Left cardiac atrium (tissue), 4 donors: ENCODE measurements at regions not wholly inside any gene's neighbourhood (a gene's known extent, or its start where the extent isn't known, plus 50 kb on each side); places are given as distances from the start of the nearest gene placed in this dataset.

Source experiments
- ATAC-seq, 2 donors: fragments of 200-7000 bp; cut with Tn5 transposase; one replicate each; pipeline ENCODE4 v1.9.1; 2020; ENCODE audit warnings: mild to moderate bottlenecking in 2 of 2, moderate library complexity in 2 of 2
- DNase-seq: peaks from one replicate; pipeline ENCODE4 v3.0.0-alpha.2; 2020
- intact Hi-C, 2 donors: fragments of 100-400 bp; cut with DNase I; formaldehyde crosslinking; loops; one replicate each; pipeline versions ENCODE4 v1.14.1 to v1.15.1; 2022 to 2023
- donor health status: DM: no; HTN: yes; CAD: no.
- donor health status: DM: no; HTN: yes; CAD: no; lungs with severe emphysema.
- donor health status: DM: yes; HTN: yes; CAD: no.
- donor health status: Dilated cardiomyopathy.

GRCh38 chr9:108212184-108212583 lies 643.6 kb downstream of the ACTL7B start:
- ATAC-seq (no peak), DNase-seq (peak; percentile 40)
- intact Hi-C loops: no loop called here

- intact Hi-C loops: no loop called here
- DNase-seq: no peak
- ATAC-seq: no peak
Observed at GRCh38 chr9:108211411-108211955, 644.3 kb downstream of the ACTL7B start.

GRCh38 chr9:108209132-108209685 lies 646.6 kb downstream of the ACTL7B start:
- DNase-seq: no peak
- intact Hi-C loops: no loop called here
- ATAC-seq: no peak

GRCh38 chr9:108207561-108208165 lies 648.1 kb downstream of the ACTL7B start:
- DNase-seq: no peak
- no peak for ATAC-seq
- intact Hi-C loops: no loop called here

GRCh38 chr9:108205276-108205675 lies 650.5 kb downstream of the ACTL7B start:
- intact Hi-C loops: no loop called here
- DNase-seq (no peak), ATAC-seq (no peak)

- intact Hi-C loops: no loop called here
- ATAC-seq: no peak
- DNase-seq: no peak
Observed at GRCh38 chr9:108197899-108198298, 657.9 kb downstream of the ACTL7B start.

GRCh38 chr9:108197008-108197365 lies 658.8 kb downstream of the ACTL7B start:
- intact Hi-C loops: no loop called here
- DNase-seq: no peak
- ATAC-seq: no peak

GRCh38 chr9:108196332-108197007 lies 659.3 kb downstream of the ACTL7B start:
- DNase-seq (no peak), ATAC-seq (no peak)
- intact Hi-C loops: no loop called here

- ATAC-seq (no peak), DNase-seq (no peak)
- intact Hi-C loops: no loop called here
Observed at GRCh38 chr9:108194154-108194553, 661.6 kb downstream of the ACTL7B start.

GRCh38 chr9:108193026-108193710 lies 662.6 kb downstream of the ACTL7B start:
- intact Hi-C loops: no loop called here
- DNase-seq: no peak
- no peak for ATAC-seq

GRCh38 chr9:108191065-108191464 lies 664.7 kb downstream of the ACTL7B start:
- ATAC-seq (no peak), DNase-seq (no peak)

GRCh38 chr9:108188976-108189375 lies 666.8 kb downstream of the ACTL7B start:
- no peak for DNase-seq
- intact Hi-C loops: no loop called here
- ATAC-seq: no peak

More at GRCh38 chr9:108191065-108191464, 664.7 kb downstream of the ACTL7B start:
- intact Hi-C loops: no loop called here

GRCh38 chr9:108188482-108188881 lies 667.3 kb downstream of the ACTL7B start:
- ATAC-seq: no peak

GRCh38 chr9:108186642-108187395 lies 669.0 kb downstream of the ACTL7B start:
- DNase-seq: peak; percentile 61
- intact Hi-C loops: no loop called here
- ATAC-seq: peak; percentile 85 to 87

More at GRCh38 chr9:108188482-108188881, 667.3 kb downstream of the ACTL7B start:
- intact Hi-C loops: no loop called here
- DNase-seq: no peak

GRCh38 chr9:108185613-108186012 lies 670.2 kb downstream of the ACTL7B start:
- intact Hi-C loops: no loop called here
- DNase-seq: no peak
- ATAC-seq: no peak

GRCh38 chr9:108184941-108185340 lies 670.8 kb downstream of the ACTL7B start:
- no peak for DNase-seq
- peak in 1 of 2 donors; percentile 38 for ATAC-seq

GRCh38 chr9:108184009-108184408 lies 671.8 kb downstream of the ACTL7B start:
- DNase-seq (no peak), ATAC-seq (no peak)
- intact Hi-C loops: no loop called here

More at GRCh38 chr9:108184941-108185340, 670.8 kb downstream of the ACTL7B start:
- intact Hi-C loops: no loop called here

- DNase-seq (peak; percentile 30), ATAC-seq (peak in 1 of 2 donors; percentile 62)
Observed at GRCh38 chr9:108182950-108183381, 672.8 kb downstream of the ACTL7B start.

GRCh38 chr9:108182270-108182669 lies 673.5 kb downstream of the ACTL7B start:
- intact Hi-C loops: no loop called here

More at GRCh38 chr9:108182950-108183381, 672.8 kb downstream of the ACTL7B start:
- intact Hi-C loops: no loop called here

More at GRCh38 chr9:108182270-108182669, 673.5 kb downstream of the ACTL7B start:
- ATAC-seq (no peak), DNase-seq (no peak)
